Ovary (tissue), 7 donors: ENCODE measurements at regions not wholly inside any gene's neighbourhood (a gene's known extent, or its start where the extent isn't known, plus 50 kb on each side); places are given as distances from the start of the nearest gene placed in this dataset.

ENCODE experiments used
- DNase-seq, 5 donors: peaks; one replicate each; pipeline ENCODE4 v3.0.0-alpha.2; 2019 to 2020
- H3K27ac ChIP-seq, 2 donors: fragments of 200-600 bp; one replicate each; pipeline versions ENCODE4 v1.5.1 to v1.8.0; 2019 to 2022
- H3K27me3 ChIP-seq: fragments of 200-600 bp; one replicate; pipeline ENCODE4 v1.8.0; 2022
- H3K36me3 ChIP-seq: fragments of 200-600 bp; sonication (generic); one replicate; pipeline ENCODE4 v1.5.1; 2019
- H3K4me1 ChIP-seq: one replicate; pipeline ENCODE4 v1.8.1; 2013; ENCODE audit warnings: mild to moderate bottlenecking, moderate library complexity; ENCODE audit not compliant: insufficient read depth
- H3K4me3 ChIP-seq: fragments of 200-600 bp; sonication (generic); one replicate; pipeline ENCODE4 v1.5.1; 2017
- H3K9me3 ChIP-seq, 2 donors: fragments of 200-600 bp in 1 of 2; sonication (generic) in 1 of 2; one replicate each; pipeline versions ENCODE4 v1.5.1 to v1.8.1; 2013 to 2019; ENCODE audit warnings: mild to moderate bottlenecking in 1 of 2, moderate library complexity in 1 of 2
- EP300 ChIP-seq: sonication (generic); formaldehyde crosslinking; IDR thresholded peaks from one replicate; pipeline ENCODE4 v1.6.1; 2017; ENCODE audit warnings: antibody characterized with exemption
- POLR2A ChIP-seq: fragments of 450-650 bp; IDR thresholded peaks from one replicate; pipeline ENCODE4 v1.6.1; 2017; ENCODE audit warnings: antibody characterized with exemption, mild to moderate bottlenecking, moderate library complexity
- WGBS, 3 donors: extraction: QIAGEN DNeasy Blood & Tissue Kit in 1 of 3; methylation state at CpG; one replicate each; pipeline versions ENCODE4 v1.1.5 to v1.1.7; 2013 to 2017; 5-methylcytosine and 5-hydroxymethylcytosine counted together
- intact Hi-C, 4 donors: fragments of 100-400 bp; cut with DNase I; formaldehyde crosslinking; loops; one replicate each; pipeline versions ENCODE4 v1.11.0 to v1.15.1; 2022 to 2023
- TF ChIP-seq, protein P1 (sequence below), 3 donors: fragments of 450-650 bp in 2 of 3; fragments of 200-600 bp in 1 of 3; IDR thresholded peaks; one replicate each; pipeline versions ENCODE4 v1.5.1 to v1.8.0; 2016 to 2022; ENCODE audit warnings: antibody characterized with exemption in 3 of 3, mild to moderate bottlenecking in 1 of 3
- donor health status: DM: no; HTN: no; CAD: no; lungs with moderate emphysema.
- donor health status: DM: no; HTN: no; CAD: no.
- donor health status: Bipolar disorder and iron deficiency.
- donor health status: DM: no; HTN: no; CAD: no.
- donor health status: DM: yes; HTN: yes; CAD: no.

DNA sequence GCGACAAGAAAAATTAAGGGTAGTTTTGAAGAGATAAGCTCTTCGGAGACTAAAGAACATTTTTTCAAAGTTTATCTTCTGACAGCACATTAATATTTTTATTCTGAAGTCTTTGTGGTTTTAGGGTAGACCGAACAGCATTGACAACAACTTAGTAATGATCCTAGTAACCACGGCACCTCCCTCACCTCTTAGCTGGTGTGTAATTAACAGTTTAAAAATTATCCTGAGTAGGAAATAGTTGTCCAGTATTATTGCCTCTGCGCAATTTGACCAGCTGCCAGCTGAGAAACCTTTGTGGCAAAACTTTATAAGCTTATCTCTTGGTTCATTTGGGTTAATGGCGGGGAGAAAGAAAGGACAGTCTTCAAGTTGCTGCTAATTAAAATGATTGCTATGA lies 213.6 kb downstream of the CBLL2 start:
- no peak for DNase-seq
- H3K27me3 ChIP-seq: no peaks in the 10 kb centered on the region
- 37 to 50% (median 38%) methylated on average over 6 of the region's 6 CpGs for WGBS, 3 donors
- H3K36me3 ChIP-seq: no peaks in the 10 kb centered on the region
- no peak overlapping the region for H3K27ac ChIP-seq
- H3K4me3 ChIP-seq: no peak overlapping the region
- intact Hi-C loops: no loop called here
- H3K4me1 ChIP-seq: no peaks in the 10 kb centered on the region
- no peaks in the 10 kb centered on the region for H3K9me3 ChIP-seq
- TF ChIP-seq EP300: no peak
- TF ChIP-seq, protein P1, sequence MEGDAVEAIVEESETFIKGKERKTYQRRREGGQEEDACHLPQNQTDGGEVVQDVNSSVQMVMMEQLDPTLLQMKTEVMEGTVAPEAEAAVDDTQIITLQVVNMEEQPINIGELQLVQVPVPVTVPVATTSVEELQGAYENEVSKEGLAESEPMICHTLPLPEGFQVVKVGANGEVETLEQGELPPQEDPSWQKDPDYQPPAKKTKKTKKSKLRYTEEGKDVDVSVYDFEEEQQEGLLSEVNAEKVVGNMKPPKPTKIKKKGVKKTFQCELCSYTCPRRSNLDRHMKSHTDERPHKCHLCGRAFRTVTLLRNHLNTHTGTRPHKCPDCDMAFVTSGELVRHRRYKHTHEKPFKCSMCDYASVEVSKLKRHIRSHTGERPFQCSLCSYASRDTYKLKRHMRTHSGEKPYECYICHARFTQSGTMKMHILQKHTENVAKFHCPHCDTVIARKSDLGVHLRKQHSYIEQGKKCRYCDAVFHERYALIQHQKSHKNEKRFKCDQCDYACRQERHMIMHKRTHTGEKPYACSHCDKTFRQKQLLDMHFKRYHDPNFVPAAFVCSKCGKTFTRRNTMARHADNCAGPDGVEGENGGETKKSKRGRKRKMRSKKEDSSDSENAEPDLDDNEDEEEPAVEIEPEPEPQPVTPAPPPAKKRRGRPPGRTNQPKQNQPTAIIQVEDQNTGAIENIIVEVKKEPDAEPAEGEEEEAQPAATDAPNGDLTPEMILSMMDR (IDR thresholded peaks at IDR 0.05): no peak
- TF ChIP-seq POLR2A: no peak

GRCh38 chrX:22516893-22517292 lies 244.2 kb downstream of the CBLL2 start:
- H3K9me3 ChIP-seq: no peaks in the 10 kb centered on the region
- no peak for TF ChIP-seq EP300
- TF ChIP-seq POLR2A: no peak
- TF ChIP-seq, protein P1 (IDR thresholded peaks at IDR 0.05): no peak
- no peak overlapping the region for H3K4me3 ChIP-seq
- intact Hi-C loops: no loop called here
- no peak overlapping the region for H3K27ac ChIP-seq
- no peaks in the 10 kb centered on the region for H3K36me3 ChIP-seq
- H3K27me3 ChIP-seq: no peaks in the 10 kb centered on the region
- 25 to 34% (median 29%) methylated on average over 5 of the region's 5 CpGs for WGBS, 3 donors
- no peaks in the 10 kb centered on the region for H3K4me1 ChIP-seq
- DNase-seq: no peak

- Histone ChIP-seq H3K36me3 (no peaks in the 10 kb centered on the region), H3K9me3 (no peaks in the 10 kb centered on the region), H3K27ac (no peak overlapping the region), H3K4me1 (no peaks in the 10 kb centered on the region), H3K4me3 (no peak overlapping the region), H3K27me3 (no peaks in the 10 kb centered on the region)
- TF ChIP-seq POLR2A: no peak
- TF ChIP-seq EP300: no peak
- TF ChIP-seq, protein P1 (IDR thresholded peaks at IDR 0.05): no peak
- DNase-seq: no peak
- 60 to 62% (median 62%) methylated on average over 5 of the region's 5 CpGs for WGBS, 3 donors
- intact Hi-C loops: no loop called here
These were observed 247.6 kb downstream of the CBLL2 start for GRCh38 chrX:22520128-22520828.

GRCh38 chrX:22526339-22526738 lies 253.6 kb downstream of the CBLL2 start:
- no peaks in the 10 kb centered on the region for H3K4me1 ChIP-seq
- H3K9me3 ChIP-seq: no peaks in the 10 kb centered on the region
- H3K4me3 ChIP-seq: no peak overlapping the region
- no peak for DNase-seq
- TF ChIP-seq, protein P1 (IDR thresholded peaks at IDR 0.05): no peak
- TF ChIP-seq EP300: no peak
- no peak for TF ChIP-seq POLR2A
- no peak overlapping the region for H3K27ac ChIP-seq
- 73 to 82% (median 81%) methylated on average over 3 of the region's 3 CpGs for WGBS, 3 donors
- no peaks in the 10 kb centered on the region for H3K27me3 ChIP-seq
- intact Hi-C loops: no loop called here
- no peaks in the 10 kb centered on the region for H3K36me3 ChIP-seq
